ENCODE measurements at regions not wholly inside any gene's neighbourhood (a gene's known extent, or its start where the extent isn't known, plus 50 kb on each side); places are given as distances from the start of the nearest gene placed in this dataset.

DNA sequence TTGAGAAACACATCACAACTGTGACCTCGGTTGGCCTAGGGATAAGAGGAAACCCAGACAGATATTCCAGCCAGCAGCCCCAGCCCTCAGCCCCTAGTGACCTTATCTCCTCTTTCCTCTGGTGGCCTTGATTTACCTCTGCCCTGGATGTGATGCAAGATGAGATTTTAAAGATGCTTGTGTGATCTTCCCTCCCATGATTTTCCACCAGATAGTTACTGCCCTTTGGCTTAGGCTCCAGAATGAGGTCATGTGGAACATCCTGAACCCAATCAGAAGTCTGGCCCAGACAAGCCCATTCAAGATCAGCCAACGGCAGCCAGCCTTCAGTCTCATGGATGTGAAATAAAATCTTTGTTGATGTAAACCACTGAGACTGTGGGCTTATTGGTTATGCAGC is 104.0 kb downstream of the BANF2 start:
- TF ChIP-seq, protein P1, sequence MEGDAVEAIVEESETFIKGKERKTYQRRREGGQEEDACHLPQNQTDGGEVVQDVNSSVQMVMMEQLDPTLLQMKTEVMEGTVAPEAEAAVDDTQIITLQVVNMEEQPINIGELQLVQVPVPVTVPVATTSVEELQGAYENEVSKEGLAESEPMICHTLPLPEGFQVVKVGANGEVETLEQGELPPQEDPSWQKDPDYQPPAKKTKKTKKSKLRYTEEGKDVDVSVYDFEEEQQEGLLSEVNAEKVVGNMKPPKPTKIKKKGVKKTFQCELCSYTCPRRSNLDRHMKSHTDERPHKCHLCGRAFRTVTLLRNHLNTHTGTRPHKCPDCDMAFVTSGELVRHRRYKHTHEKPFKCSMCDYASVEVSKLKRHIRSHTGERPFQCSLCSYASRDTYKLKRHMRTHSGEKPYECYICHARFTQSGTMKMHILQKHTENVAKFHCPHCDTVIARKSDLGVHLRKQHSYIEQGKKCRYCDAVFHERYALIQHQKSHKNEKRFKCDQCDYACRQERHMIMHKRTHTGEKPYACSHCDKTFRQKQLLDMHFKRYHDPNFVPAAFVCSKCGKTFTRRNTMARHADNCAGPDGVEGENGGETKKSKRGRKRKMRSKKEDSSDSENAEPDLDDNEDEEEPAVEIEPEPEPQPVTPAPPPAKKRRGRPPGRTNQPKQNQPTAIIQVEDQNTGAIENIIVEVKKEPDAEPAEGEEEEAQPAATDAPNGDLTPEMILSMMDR (IDR thresholded peaks at IDR 0.05) = no peak
- TF ChIP-seq POLR2A (IDR thresholded peaks at IDR 0.05) = no peak
